GM18517 (cell line): ENCODE measurements at regions not wholly inside any gene's neighbourhood (a gene's known extent, or its start where the extent isn't known, plus 50 kb on each side); places are given as distances from the start of the nearest gene placed in this dataset.
"Not testable (repeated sequence)": the region's sequence is repeated elsewhere in the genome, so short reads cannot be mapped to it uniquely, and the experiment has no call there.

Experiments
- ATAC-seq: cut with Tn5 transposase; IDR thresholded peaks from one replicate; pipeline ENCODE4 v1.9.1; 2021; ENCODE audit warnings: mild to moderate bottlenecking, moderate library complexity; ENCODE audit not compliant: unreplicated experiment

DNA sequence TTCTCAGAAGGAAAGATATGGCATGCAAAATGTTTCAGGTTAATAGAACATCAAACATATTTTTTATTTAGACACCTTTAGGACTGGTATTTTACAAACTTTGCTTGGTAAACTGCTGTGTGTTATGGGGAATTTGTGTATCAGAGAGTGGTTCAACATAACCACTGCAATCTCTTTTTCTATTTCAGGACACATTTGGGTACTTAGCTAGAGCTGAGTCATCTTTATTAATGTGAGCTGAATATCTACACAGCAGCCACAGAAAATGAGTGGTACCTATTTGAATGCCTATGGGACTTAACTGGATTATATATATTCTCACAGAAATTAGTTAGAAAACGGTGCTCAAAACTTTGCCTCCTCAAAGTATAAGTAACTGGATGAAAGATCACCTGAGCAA, 179.8 kb downstream of the SPDYE17 start:
- not testable (repeated sequence) for ATAC-seq

- not testable (repeated sequence) for ATAC-seq
Measured at GRCh38 chr7:76851617-76852016, 180.5 kb downstream of the SPDYE17 start.

DNA sequence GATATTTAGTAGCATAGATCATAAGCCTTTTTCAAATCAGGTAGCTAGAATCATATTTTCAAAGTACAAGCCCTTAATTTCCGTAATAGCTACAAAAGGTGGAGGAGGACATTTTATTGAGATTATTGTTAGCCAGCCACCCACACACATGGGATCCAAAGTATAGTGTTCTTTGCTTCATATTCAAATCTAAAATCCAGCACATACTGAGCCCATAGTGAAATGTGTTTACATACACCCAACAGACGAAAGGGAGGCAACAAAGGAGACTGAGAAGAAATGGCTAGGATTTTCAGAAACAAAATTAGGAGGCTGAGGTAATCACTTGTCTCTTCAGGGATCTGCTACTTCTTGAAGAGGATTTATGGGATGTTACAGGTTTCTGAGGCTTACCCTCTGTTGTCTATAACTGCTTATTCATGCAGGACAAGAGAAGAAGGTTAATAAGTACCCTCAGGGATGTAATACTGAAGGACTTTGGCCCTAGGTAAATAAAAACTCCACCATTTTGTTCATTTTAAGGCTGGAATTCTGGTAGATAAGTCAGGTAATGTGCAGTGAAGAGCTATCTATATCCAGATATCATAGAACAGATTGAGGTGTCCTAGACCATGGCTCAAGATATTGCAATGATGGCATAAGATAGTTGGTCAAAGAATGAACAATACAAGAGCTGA, 182.1 kb downstream of the SPDYE17 start:
- ATAC-seq = not testable (repeated sequence)

DNA sequence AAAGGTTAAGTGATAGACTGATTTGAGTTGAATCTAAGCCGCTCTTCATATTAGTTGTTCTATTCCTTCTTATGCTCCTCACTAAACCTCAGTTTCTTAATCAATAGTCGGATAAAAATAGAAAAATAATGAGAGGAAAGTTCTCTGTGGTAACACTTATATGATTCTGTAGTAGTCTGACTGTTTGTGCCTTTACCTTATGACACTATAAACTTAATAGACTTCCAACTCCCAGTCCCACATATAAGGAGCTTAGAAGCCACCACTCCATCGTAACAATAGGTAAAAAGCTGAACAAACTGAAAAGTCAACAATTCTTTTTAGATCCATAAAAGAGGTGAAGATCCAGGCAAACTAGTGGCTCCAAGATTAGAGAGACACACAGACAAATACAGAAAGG, 192.3 kb downstream of the SPDYE17 start:
- not testable (repeated sequence) for ATAC-seq

DNA sequence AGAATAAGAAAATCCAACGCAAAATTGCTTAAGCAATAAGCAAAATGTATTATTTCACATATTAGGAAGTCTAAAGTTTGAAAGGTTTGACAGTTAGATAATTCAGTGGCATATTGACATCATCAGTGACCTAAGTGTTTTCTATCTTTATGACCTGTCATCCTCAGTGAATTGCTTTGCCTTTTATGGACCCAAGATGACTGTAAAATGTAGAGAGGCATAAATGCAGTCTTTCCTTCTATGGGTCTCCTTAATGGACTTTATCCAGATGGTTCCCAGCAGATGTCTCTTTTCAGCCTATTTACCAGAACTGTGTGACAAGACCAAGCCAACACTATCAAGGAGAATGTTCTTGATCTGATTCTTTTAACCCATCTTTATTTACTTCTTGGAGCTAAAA, 192.9 kb downstream of the SPDYE17 start:
- not testable (repeated sequence) for ATAC-seq

DNA sequence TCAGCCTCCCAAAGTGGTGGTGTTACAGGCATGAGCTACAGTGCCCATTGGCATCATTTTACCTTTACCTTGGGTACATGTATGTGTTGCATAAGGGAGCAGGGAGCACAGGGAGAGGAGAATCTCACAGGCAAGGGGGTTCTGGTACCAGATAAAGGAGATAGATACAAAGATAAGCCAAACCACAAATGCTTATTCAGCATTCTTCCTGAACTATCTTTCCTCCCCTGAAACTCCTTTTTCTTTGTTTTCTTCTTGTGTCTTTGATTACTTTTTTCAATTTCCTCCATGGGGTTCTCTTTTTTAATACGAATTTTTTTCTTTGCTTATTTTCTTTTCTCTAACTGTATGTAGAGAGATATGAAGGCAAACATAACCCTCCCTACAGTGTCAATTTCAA, 193.8 kb downstream of the SPDYE17 start:
- not testable (repeated sequence) for ATAC-seq

DNA sequence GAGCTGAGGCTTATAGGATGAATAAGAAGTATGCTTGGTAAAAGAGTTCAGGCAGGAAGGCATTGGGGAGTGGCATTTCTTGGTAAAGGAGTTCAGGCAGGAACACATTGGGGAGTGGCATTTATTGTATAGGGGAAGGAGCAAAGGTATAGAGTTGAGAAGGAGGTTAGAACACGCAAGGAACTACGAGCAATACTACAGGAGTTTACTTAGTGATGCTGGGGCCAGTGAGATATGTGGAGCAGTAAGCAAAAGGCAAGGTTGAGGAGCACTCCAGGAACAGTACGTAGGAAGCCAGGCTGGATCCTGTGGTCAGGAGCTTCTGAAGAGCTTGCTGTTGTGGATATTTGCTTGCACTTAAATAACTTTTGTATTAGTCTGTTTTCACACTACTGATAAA, 202.2 kb upstream of the POMZP3 start:
- ATAC-seq = not testable (repeated sequence)

- ATAC-seq = not testable (repeated sequence)
Measured at GRCh38 chr7:76826181-76826580, 199.1 kb upstream of the POMZP3 start.

GRCh38 chr7:76809856-76810255, 182.8 kb upstream of the POMZP3 start:
- ATAC-seq = not testable (repeated sequence)

DNA sequence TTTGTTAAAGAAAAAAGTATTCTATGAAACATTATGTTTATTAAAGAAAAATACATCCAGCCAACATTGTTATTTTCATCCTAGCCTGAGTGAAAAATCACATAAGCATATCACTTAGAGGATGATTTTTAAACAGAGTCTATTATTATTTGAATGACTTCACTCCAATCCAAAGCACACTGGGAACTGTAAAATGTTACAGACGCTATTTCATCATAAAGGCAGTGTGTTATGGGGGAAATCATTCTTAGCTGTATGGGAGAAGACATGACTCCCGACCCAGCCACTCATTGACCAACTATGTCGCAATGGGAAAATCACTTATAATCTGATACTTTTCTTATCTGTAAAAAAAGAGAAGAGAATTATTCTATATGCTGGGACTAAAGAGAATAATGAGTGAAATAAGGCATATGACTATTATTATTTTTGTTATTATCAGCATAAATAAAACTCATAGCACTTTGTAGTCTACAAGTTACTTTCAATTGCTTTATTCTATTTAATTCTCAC, 180.6 kb upstream of the POMZP3 start:
- ATAC-seq = not testable (repeated sequence)

GRCh38 chr7:76806460-76806859, 179.4 kb upstream of the POMZP3 start:
- ATAC-seq = not testable (repeated sequence)

- not testable (repeated sequence) for ATAC-seq
Measured at GRCh38 chr7:76806010-76806409, 178.9 kb upstream of the POMZP3 start.

GRCh38 chr7:76805262-76805661, 178.2 kb upstream of the POMZP3 start:
- not testable (repeated sequence) for ATAC-seq

DNA sequence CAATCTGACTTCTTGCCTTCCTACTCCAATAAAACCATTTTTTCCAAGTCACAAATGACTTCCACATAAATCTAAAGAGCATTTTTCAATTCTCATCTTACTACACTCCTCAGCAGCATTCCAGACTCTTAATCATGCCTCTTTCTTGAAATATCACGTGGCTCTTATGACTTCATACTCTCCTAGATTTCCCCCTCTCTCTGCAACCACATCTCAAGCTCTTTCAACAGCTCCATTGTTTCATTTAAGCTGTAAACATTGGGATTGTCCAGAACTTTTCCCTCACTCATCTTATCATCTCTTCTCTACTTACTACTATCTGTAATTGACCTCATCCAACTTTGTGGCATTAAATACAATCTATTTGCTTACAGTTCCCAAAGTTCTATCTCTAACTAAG, 170.6 kb upstream of the POMZP3 start:
- not testable (repeated sequence) for ATAC-seq

GRCh38 chr7:76780693-76781092, 153.6 kb upstream of the POMZP3 start:
- not testable (repeated sequence) for ATAC-seq

GRCh38 chr7:76774279-76774678, 147.2 kb upstream of the POMZP3 start:
- ATAC-seq = not testable (repeated sequence)

- not testable (repeated sequence) for ATAC-seq
Measured at GRCh38 chr7:76771980-76772379, 144.9 kb upstream of the POMZP3 start.

GRCh38 chr7:76763977-76764376, 136.9 kb upstream of the POMZP3 start:
- not testable (repeated sequence) for ATAC-seq

DNA sequence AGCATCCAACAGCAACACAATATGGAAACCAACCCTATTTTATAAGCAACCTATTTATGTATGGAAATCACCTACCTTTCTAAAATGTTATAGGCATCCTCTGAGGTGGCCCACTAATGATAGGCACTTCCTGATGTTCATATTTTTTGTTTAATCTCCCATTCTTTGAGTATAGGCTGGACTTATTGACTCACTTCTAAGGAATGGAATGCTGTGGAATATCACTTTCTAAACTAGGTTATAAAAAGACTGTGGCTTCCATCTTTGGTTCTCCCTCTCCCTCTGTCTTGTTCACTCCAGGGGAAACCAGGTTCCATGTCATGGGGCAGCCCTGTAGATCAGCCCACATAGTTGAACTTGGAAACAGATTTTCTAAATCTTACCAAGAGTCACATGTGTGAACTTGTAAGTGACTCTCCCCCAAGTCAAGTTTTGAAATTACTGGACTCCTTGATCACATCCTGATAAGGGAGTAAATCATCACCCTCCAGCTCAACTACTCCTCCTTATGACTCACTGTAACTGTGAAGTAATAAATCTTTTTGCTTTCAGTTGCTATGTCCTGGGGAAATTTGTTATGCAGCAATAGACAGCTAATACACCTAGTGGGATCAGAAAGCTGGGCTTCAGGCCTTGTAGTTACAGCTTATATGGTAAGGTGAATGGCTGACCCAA, 133.6 kb upstream of the POMZP3 start:
- ATAC-seq = not testable (repeated sequence)

- ATAC-seq = not testable (repeated sequence)
Measured at GRCh38 chr7:76739538-76739937, 112.5 kb upstream of the POMZP3 start.

GRCh38 chr7:76736724-76737123, 109.6 kb upstream of the POMZP3 start:
- ATAC-seq = not testable (repeated sequence)

DNA sequence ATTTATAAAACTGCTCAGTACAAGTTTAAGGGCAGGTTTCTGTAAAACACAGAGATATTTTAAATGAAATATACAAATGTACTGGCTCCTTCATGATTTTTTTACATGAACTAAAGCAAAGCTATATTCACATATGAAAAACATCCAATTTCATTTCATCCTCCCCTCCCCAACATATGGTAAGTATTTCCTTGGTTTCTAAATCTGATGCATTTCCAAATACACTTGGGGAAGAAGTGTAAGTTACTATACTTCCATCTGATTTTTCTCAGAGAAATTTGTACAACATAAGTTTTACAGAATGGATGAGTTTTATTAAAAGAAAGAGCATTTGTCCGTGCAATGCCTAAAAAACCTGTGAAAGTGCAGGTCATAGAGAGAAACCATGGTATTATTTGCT, 109.0 kb upstream of the POMZP3 start:
- not testable (repeated sequence) for ATAC-seq
